K562 (cell line): ENCODE measurements at regions not wholly inside any gene's neighbourhood (a gene's known extent, or its start where the extent isn't known, plus 50 kb on each side); places are given as distances from the start of the nearest gene placed in this dataset.

ENCODE experiments used
- ATAC-seq: fragments of 200-7000 bp; cut with Tn5 transposase; 3 replicates; pipeline ENCODE4 v1.9.1; 2020; ENCODE audit warnings: moderate library complexity
- BruUV-seq: library from RNA; stranded (reverse); fragments of 400-500 nt; replicated peaks from 2 replicates; lab custom pipeline; 2021; lab: Mats Ljungman, UMichigan
- CTCF ChIA-PET: fragments of 300-600 bp; formaldehyde crosslinking; extraction: SDS; loops from one replicate; lab custom pipeline; 2021; ENCODE audit warnings: low intra/inter-chr PET ratio; lab: Yijun Ruan, JAX
- POLR2A ChIA-PET: fragments of 300-600, 350-650 bp; sonication (Branson Sonifier 250); formaldehyde crosslinking; extraction: SDS; loops from one replicate; lab custom pipeline; 2021; ENCODE audit warnings: antibody characterized with exemption, inconsistent platforms; lab: Yijun Ruan, JAX
- DNase-seq, 4 experiments: peaks; one replicate each; pipeline versions ENCODE4 v3.0.0 to v3.0.0-alpha.2; 2011 to 2018; ENCODE audit warnings: low spot score in 3 of 4, mixed read lengths in 3 of 4; ENCODE audit errors: extremely low read depth in 1 of 4
- FAIRE-seq: peaks from 2 replicates; lab custom pipeline; 2011; peaks lifted over from hg19 to GRCh38; lab: Jason Lieb, UNC
- H2AFZ ChIP-seq: 2 replicates; pipeline ENCODE4 v1.6.0; 2011; ENCODE audit warnings: low read depth, low read length, control low read depth, inconsistent platforms
- H3K27ac ChIP-seq: fragments of 200-600 bp; 3 replicates; pipeline ENCODE4 v1.8.0; 2011; ENCODE audit warnings: low read depth, mild to moderate bottlenecking, control low read depth, inconsistent platforms, low read length, moderate library complexity, mixed read lengths; ENCODE audit errors: extremely low read depth
- H3K27me3 ChIP-seq, 2 experiments: fragments of 300-600 bp in 1 of 2; 2 replicates in 1 of 2; 3 replicates in 1 of 2; pipeline versions ENCODE4 v1.6.0 to v1.8.0; 2011; ENCODE audit warnings: inconsistent platforms in 2 of 2, low read length in 2 of 2, mild to moderate bottlenecking in 1 of 2, mixed read lengths in 1 of 2, moderate library complexity in 1 of 2; ENCODE audit not compliant: control insufficient read depth in 2 of 2, insufficient read depth in 2 of 2
- H3K36me3 ChIP-seq: fragments of 300-600 bp; 3 replicates; pipeline ENCODE4 v1.8.0; 2011; ENCODE audit warnings: mild to moderate bottlenecking, low read length, inconsistent platforms; ENCODE audit not compliant: control insufficient read depth, insufficient read depth
- H3K4me1 ChIP-seq, 2 experiments: fragments of 200-600 bp in 1 of 2; replicated peaks in 1 of 2; 2 replicates in 1 of 2; 3 replicates in 1 of 2; pipeline versions ENCODE4 v1.5.1 to v1.8.0; 2011; ENCODE audit warnings: inconsistent platforms in 2 of 2, low read length in 2 of 2, mild to moderate bottlenecking in 1 of 2, mixed read lengths in 1 of 2, moderate library complexity in 1 of 2; ENCODE audit not compliant: control insufficient read depth in 2 of 2, insufficient read depth in 2 of 2
- H3K4me2 ChIP-seq: 2 replicates; pipeline ENCODE4 v1.6.1; 2011; ENCODE audit warnings: low read length, control low read depth, inconsistent platforms, mixed read lengths; ENCODE audit not compliant: insufficient read depth
- H3K4me3 ChIP-seq: fragments of 200-600 bp; sonication (generic), shearing (Covaris generic); 2 replicates; pipeline ENCODE4 v1.5.1; 2016; ENCODE audit warnings: control low read depth, inconsistent platforms
- H3K79me2 ChIP-seq: fragments of 200-600 bp; 3 replicates; pipeline ENCODE4 v1.8.0; 2011; ENCODE audit warnings: low read length, inconsistent platforms; ENCODE audit not compliant: control insufficient read depth, insufficient read depth
- H3K9ac ChIP-seq, 2 experiments: 2 replicates each; pipeline versions ENCODE4 v1.6.0 to v1.6.1; 2011; ENCODE audit warnings: low read depth in 2 of 2, low read length in 2 of 2, control low read depth in 1 of 2, inconsistent platforms in 1 of 2, mild to moderate bottlenecking in 1 of 2, mixed read lengths in 1 of 2; ENCODE audit not compliant: insufficient read depth in 1 of 2
- H3K9me1 ChIP-seq: one replicate; pipeline ENCODE4 v1.6.0; 2011; ENCODE audit warnings: inconsistent platforms, mild to moderate bottlenecking, low read length, moderate library complexity; ENCODE audit not compliant: control insufficient read depth, insufficient read depth
- H3K9me3 ChIP-seq: replicated peaks from 2 replicates; pipeline ENCODE4 v1.5.1; 2011; ENCODE audit warnings: low read depth, low read length, inconsistent platforms; ENCODE audit not compliant: control insufficient read depth, insufficient read depth
- H4K20me1 ChIP-seq: replicated peaks from 2 replicates; pipeline ENCODE4 v1.6.1; 2011; ENCODE audit warnings: low read length, inconsistent platforms, mixed read lengths; ENCODE audit not compliant: control insufficient read depth, insufficient read depth
- BRCA1 ChIP-seq, 2 experiments: fragments of 450-650 bp in 1 of 2; sonication (generic) in 1 of 2; formaldehyde crosslinking in 1 of 2; IDR thresholded peaks; 2 replicates each; pipeline versions ENCODE4 v1.5.0 to v1.6.1; 2017 to 2020; ENCODE audit warnings: mild to moderate bottlenecking in 1 of 2, missing genetic modification reagents in 1 of 2
- BRD4 ChIP-seq: fragments of 200-600 bp; sonication (generic); IDR thresholded peaks from 2 replicates; pipeline ENCODE4 v1.6.1; 2017; ENCODE audit warnings: inconsistent platforms
- CBFA2T2 ChIP-seq: fragments of 450-650 bp; conservative IDR thresholded peaks from 2 replicates; pipeline ENCODE4 v1.6.1; 2017; ENCODE audit warnings: mild to moderate bottlenecking
- CXXC5 ChIP-seq: fragments of 250-450 bp; sonication (Bioruptor Pico); IDR thresholded peaks from 2 replicates; pipeline ENCODE4 v1.8.0; 2022; ENCODE audit warnings: inconsistent platforms, mild to moderate bottlenecking, moderate library complexity
- GABPB2 ChIP-seq: fragments of 250-450 bp; sonication (Bioruptor Pico); conservative IDR thresholded peaks from 2 replicates; pipeline ENCODE4 v1.5.1; 2021; ENCODE audit warnings: mild to moderate bottlenecking
- ILK ChIP-seq: fragments of 450-650 bp; IDR thresholded peaks from 2 replicates; pipeline ENCODE4 v1.6.1; 2016; ENCODE audit warnings: missing genetic modification characterization, low read depth, mild to moderate bottlenecking, missing compliant biosample characterization, moderate library complexity, borderline replicate concordance
- KLF13 ChIP-seq: fragments of 450-650 bp; IDR thresholded peaks from 2 replicates; pipeline ENCODE4 v1.6.1; 2016; ENCODE audit warnings: missing genetic modification characterization, low read depth, mild to moderate bottlenecking, missing compliant biosample characterization, moderate library complexity, borderline replicate concordance
- MECOM ChIP-seq: fragments of 250-450 bp; sonication (Bioruptor Pico); IDR thresholded peaks from 2 replicates; pipeline ENCODE4 v1.8.0; 2022; ENCODE audit warnings: inconsistent platforms
- MXI1 ChIP-seq: IDR thresholded peaks from 2 replicates; pipeline ENCODE4 v1.6.1; 2011; ENCODE audit warnings: low read depth, mild to moderate bottlenecking, improper control_type of control experiment, low read length
- RHOXF2B ChIP-seq: fragments of 250-450 bp; sonication (Bioruptor Pico); conservative IDR thresholded peaks from 2 replicates; pipeline ENCODE4 v1.5.1; 2021
- XRCC5 ChIP-seq: fragments of 200-400 bp; formaldehyde crosslinking; IDR thresholded peaks from 2 replicates; pipeline ENCODE4 v1.6.1; 2017; ENCODE audit warnings: low read depth, mild to moderate bottlenecking, low read length
- ZNF311 ChIP-seq: fragments of 250-450 bp; sonication (Bioruptor Pico); IDR thresholded peaks from 2 replicates; pipeline ENCODE4 v1.4.0; 2020; ENCODE audit warnings: mild to moderate bottlenecking, moderate library complexity
- ZNF778 ChIP-seq: fragments of 450-650 bp; formaldehyde crosslinking; IDR thresholded peaks from 2 replicates; pipeline ENCODE4 v1.4.0; 2020; ENCODE audit warnings: mild to moderate bottlenecking, moderate library complexity
- WGBS: fragments of 100-300 bp; shearing (Covaris generic); methylation state at CpG from one replicate; pipeline ENCODE4 v1.1.6; 2016; ENCODE audit warnings: low coverage, mixed read lengths; ENCODE audit not compliant: insufficient coverage; ENCODE audit errors: missing lambda C conversion rate; 5-methylcytosine and 5-hydroxymethylcytosine counted together
- in situ Hi-C: fragments of 300-500 bp; cut with MboI; formaldehyde crosslinking; loops from 4 replicates; pipeline ENCODE4 v1.15.0; 2018; ENCODE audit warnings: inconsistent platforms, mixed read lengths
- intact Hi-C: fragments of 100-400 bp; cut with micrococcal nuclease; formaldehyde crosslinking; loops from 2 replicates; pipeline ENCODE4 v1.14.2; 2022
- TF ChIP-seq, protein P1 (sequence below): fragments of 250-450 bp; sonication (Bioruptor Pico); IDR thresholded peaks from 2 replicates; pipeline ENCODE4 v1.4.0; 2020; ENCODE audit warnings: borderline replicate concordance

GRCh38 chr3:145286937-145287336 is 874.0 kb downstream of the PLOD2 start:
- TF ChIP-seq BRD4: no peak
- no peak for TF ChIP-seq ZNF311 (CRISPR knock-in tag)
- TF ChIP-seq ILK: no peak
- TF ChIP-seq, protein P1, sequence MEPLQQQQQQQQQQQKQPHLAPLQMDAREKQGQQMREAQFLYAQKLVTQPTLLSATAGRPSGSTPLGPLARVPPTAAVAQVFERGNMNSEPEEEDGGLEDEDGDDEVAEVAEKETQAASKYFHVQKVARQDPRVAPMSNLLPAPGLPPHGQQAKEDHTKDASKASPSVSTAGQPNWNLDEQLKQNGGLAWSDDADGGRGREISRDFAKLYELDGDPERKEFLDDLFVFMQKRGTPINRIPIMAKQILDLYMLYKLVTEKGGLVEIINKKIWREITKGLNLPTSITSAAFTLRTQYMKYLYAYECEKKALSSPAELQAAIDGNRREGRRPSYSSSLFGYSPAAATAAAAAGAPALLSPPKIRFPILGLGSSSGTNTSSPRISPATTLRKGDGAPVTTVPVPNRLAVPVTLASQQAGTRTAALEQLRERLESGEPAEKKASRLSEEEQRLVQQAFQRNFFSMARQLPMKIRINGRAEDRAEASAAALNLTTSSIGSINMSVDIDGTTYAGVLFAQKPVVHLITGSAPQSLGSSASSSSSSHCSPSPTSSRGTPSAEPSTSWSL (CRISPR knock-in tag): no peak
- TF ChIP-seq GABPB2: no peak
- no peak for TF ChIP-seq XRCC5
- no peak for TF ChIP-seq MXI1
- TF ChIP-seq KLF13 (tag): no peak
- no peak for TF ChIP-seq BRCA1 (IDR thresholded peaks at IDR 0.05)
- TF ChIP-seq BRCA1 (CRISPR knock-in tag; IDR thresholded peaks at IDR 0.05): no peak
- TF ChIP-seq RHOXF2B (CRISPR knock-in tag): no peak
- TF ChIP-seq CXXC5 (CRISPR knock-in tag): no peak
- no peak for TF ChIP-seq ZNF778 (CRISPR knock-in tag)
- TF ChIP-seq CBFA2T2: no peak
- no peak for TF ChIP-seq MECOM (CRISPR knock-in tag)
- Histone ChIP-seq H3K27ac (no peak overlapping the region), H3K4me1 (no peaks in the 10 kb centered on the region), H3K4me3 (no peak overlapping the region), H3K9me3 (no peaks in the 10 kb centered on the region), H2AFZ (no peak overlapping the region), H3K9me1 (no peaks in the 10 kb centered on the region), H3K79me2 (no peaks in the 10 kb centered on the region), H3K4me2 (no peak overlapping the region), H3K9ac (no peak overlapping the region), H3K27me3 (no peaks in the 10 kb centered on the region), H3K36me3 (no peaks in the 10 kb centered on the region), H4K20me1 (no peaks in the 10 kb centered on the region)
- intact Hi-C loops (no loop called here), in situ Hi-C loops (no loop called here)
- no peak for DNase-seq
- CTCF ChIA-PET: no interaction called here
- FAIRE-seq: no peak
- ATAC-seq: no peak
- POLR2A ChIA-PET: interaction anchor here (0.6 kb wide), 1 partner anchor 793 kb away, joined by 3 read pairs; no protein-coding TSS in a partner anchor
- BruUV-seq: no TSS peak
- 7% methylated on average over 1 of the region's 1 CpG for WGBS
